Spleen (tissue), 11 donors: ENCODE measurements at regions not wholly inside any gene's neighbourhood (a gene's known extent, or its start where the extent isn't known, plus 50 kb on each side); places are given as distances from the start of the nearest gene placed in this dataset.

Experiments used
- DNase-seq: peaks from one replicate; pipeline ENCODE4 v3.0.0-alpha.2; 2020
- H3K27ac ChIP-seq, 8 donors: fragments of 200-600 bp; sonication (generic) in 7 of 8; 1 replicate in 4 of 8; 2 replicates in 4 of 8; pipeline versions ENCODE4 v1.5.0 to v1.8.0; 2016 to 2021; ENCODE audit warnings: inconsistent platforms in 4 of 8, mild to moderate bottlenecking in 4 of 8, moderate library complexity in 1 of 8
- H3K27me3 ChIP-seq, 7 donors: fragments of 200-600 bp; sonication (generic) in 6 of 7; replicated peaks in 1 of 7; 1 replicate in 4 of 7; 2 replicates in 3 of 7; pipeline versions ENCODE4 v1.5.0 to v1.8.0; 2016 to 2021; ENCODE audit warnings: inconsistent platforms in 3 of 7, mild to moderate bottlenecking in 1 of 7
- H3K36me3 ChIP-seq, 6 donors: fragments of 200-600 bp; sonication (generic) in 5 of 6; 1 replicate in 4 of 6; 2 replicates in 2 of 6; pipeline versions ENCODE4 v1.5.0 to v1.8.0; 2016 to 2021; ENCODE audit warnings: inconsistent platforms in 2 of 6
- H3K4me1 ChIP-seq, 6 donors: fragments of 200-600 bp; sonication (generic) in 5 of 6; 1 replicate in 3 of 6; 2 replicates in 3 of 6; pipeline versions ENCODE4 v1.5.0 to v1.8.0; 2016 to 2021; ENCODE audit warnings: inconsistent platforms in 3 of 6
- H3K4me3 ChIP-seq, 8 donors: fragments of 200-600 bp; sonication (generic) in 7 of 8; 1 replicate in 4 of 8; 2 replicates in 4 of 8; pipeline versions ENCODE4 v1.5.0 to v1.8.0; 2016 to 2021; ENCODE audit warnings: inconsistent platforms in 4 of 8, mild to moderate bottlenecking in 4 of 8, moderate library complexity in 2 of 8
- H3K9me3 ChIP-seq, 8 donors: fragments of 200-600 bp; sonication (generic) in 7 of 8; 1 replicate in 4 of 8; 2 replicates in 4 of 8; pipeline versions ENCODE4 v1.5.0 to v1.8.0; 2016 to 2021; ENCODE audit warnings: inconsistent platforms in 4 of 8
- POLR2A ChIP-seq, 3 donors: fragments of 450-650 bp; IDR thresholded peaks; one replicate each; pipeline ENCODE4 v1.5.1; 2017; ENCODE audit warnings: antibody characterized with exemption in 3 of 3, mild to moderate bottlenecking in 1 of 3
- POLR2AphosphoS5 ChIP-seq, 3 donors: sonication (generic); formaldehyde crosslinking; IDR thresholded peaks; one replicate each; pipeline ENCODE4 v1.5.1; 2017; ENCODE audit warnings: antibody characterized with exemption in 3 of 3
- WGBS, 5 donors: extraction: QIAGEN DNeasy Blood & Tissue Kit in 3 of 5; methylation state at CpG; one replicate each; pipeline versions ENCODE4 v1.1.5 to v1.1.7; 2013 to 2018; 5-methylcytosine and 5-hydroxymethylcytosine counted together
- intact Hi-C: fragments of 100-400 bp; cut with DNase I; formaldehyde crosslinking; loops from one replicate; pipeline ENCODE4 v1.15.0; 2023; ENCODE audit warnings: low total_unique reads
- TF ChIP-seq, protein P1 (sequence below), 11 experiments: fragments of 200-600 bp in 7 of 11; fragments of 450-650 bp in 4 of 11; sonication (generic) in 4 of 11; IDR thresholded peaks in 8 of 11; conservative IDR thresholded peaks in 3 of 11; 1 replicate in 7 of 11; 2 replicates in 4 of 11; pipeline versions ENCODE4 v1.4.0 to v1.8.0; 2016 to 2021; ENCODE audit warnings: antibody characterized with exemption in 11 of 11, inconsistent platforms in 4 of 11, mild to moderate bottlenecking in 1 of 11
- donor health status: healthy with polysubstance abuse.
- donor health status: DM: no; HTN: no; CAD: no; lungs with moderate emphysema.
- donor health status: DM: no; HTN: no; CAD: no.
- donor health status: Bipolar disorder and iron deficiency.
- donor health status: healthy.
- donor health status: DM: no; HTN: no; CAD: no.
- donor health status: DM: yes; HTN: yes; CAD: no.

- intact Hi-C loops: no loop called here
- Histone ChIP-seq H3K27ac (no peak overlapping the region), H3K4me3 (no peak overlapping the region), H3K27me3 (no peaks in the 10 kb centered on the region), H3K36me3 (no peaks in the 10 kb centered on the region), H3K9me3 (peaks cover 0 to 23% (median 0%) of the 10 kb centered on the region in 8 donors), H3K4me1 (no peaks in the 10 kb centered on the region)
- WGBS, 5 donors: 86 to 92% (median 90%) methylated on average over 8 to 11 of the region's 11 CpGs
- TF ChIP-seq POLR2A (IDR thresholded peaks at IDR 0.05) (no peak), POLR2AphosphoS5 (IDR thresholded peaks at IDR 0.05) (no peak)
- TF ChIP-seq, protein P1, sequence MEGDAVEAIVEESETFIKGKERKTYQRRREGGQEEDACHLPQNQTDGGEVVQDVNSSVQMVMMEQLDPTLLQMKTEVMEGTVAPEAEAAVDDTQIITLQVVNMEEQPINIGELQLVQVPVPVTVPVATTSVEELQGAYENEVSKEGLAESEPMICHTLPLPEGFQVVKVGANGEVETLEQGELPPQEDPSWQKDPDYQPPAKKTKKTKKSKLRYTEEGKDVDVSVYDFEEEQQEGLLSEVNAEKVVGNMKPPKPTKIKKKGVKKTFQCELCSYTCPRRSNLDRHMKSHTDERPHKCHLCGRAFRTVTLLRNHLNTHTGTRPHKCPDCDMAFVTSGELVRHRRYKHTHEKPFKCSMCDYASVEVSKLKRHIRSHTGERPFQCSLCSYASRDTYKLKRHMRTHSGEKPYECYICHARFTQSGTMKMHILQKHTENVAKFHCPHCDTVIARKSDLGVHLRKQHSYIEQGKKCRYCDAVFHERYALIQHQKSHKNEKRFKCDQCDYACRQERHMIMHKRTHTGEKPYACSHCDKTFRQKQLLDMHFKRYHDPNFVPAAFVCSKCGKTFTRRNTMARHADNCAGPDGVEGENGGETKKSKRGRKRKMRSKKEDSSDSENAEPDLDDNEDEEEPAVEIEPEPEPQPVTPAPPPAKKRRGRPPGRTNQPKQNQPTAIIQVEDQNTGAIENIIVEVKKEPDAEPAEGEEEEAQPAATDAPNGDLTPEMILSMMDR (IDR thresholded peaks at IDR 0.05 in 8 of 11, conservative IDR thresholded peaks at IDR 0.05 in 3 of 11): no peak
- DNase-seq: peak; percentile 42
Observed at GRCh38 chr6:62492192-62492822, 206.3 kb upstream of the KHDRBS2 start.

GRCh38 chr6:62480544-62480943 is 194.5 kb upstream of the KHDRBS2 start:
- WGBS, 5 donors: 84 to 90% (median 84%) methylated on average over 1 of the region's 1 CpG
- Histone ChIP-seq H3K4me1 (no peaks in the 10 kb centered on the region), H3K4me3 (no peak overlapping the region), H3K27me3 (no peaks in the 10 kb centered on the region), H3K36me3 (no peaks in the 10 kb centered on the region), H3K9me3 (no peaks in the 10 kb centered on the region), H3K27ac (no peak overlapping the region)
- TF ChIP-seq POLR2A (IDR thresholded peaks at IDR 0.05) (no peak), POLR2AphosphoS5 (IDR thresholded peaks at IDR 0.05) (no peak)
- TF ChIP-seq, protein P1 (IDR thresholded peaks at IDR 0.05 in 8 of 11, conservative IDR thresholded peaks at IDR 0.05 in 3 of 11): no peak
- DNase-seq: no peak
- intact Hi-C loops: no loop called here

- 69 to 90% (median 79%) methylated on average over 4 of the region's 4 CpGs for WGBS, 5 donors
- DNase-seq: no peak
- no peaks in the 10 kb centered on the region for H3K4me1 ChIP-seq
- H3K27me3 ChIP-seq: no peaks in the 10 kb centered on the region
- intact Hi-C loops: no loop called here
- H3K9me3 ChIP-seq: peaks cover 0 to 2% (median 0%) of the 10 kb centered on the region in 8 donors
- no peaks in the 10 kb centered on the region for H3K36me3 ChIP-seq
- H3K27ac ChIP-seq: no peak overlapping the region
- TF ChIP-seq POLR2A (IDR thresholded peaks at IDR 0.05): no peak
- TF ChIP-seq, protein P1 (IDR thresholded peaks at IDR 0.05 in 8 of 11, conservative IDR thresholded peaks at IDR 0.05 in 3 of 11): no peak
- no peak overlapping the region for H3K4me3 ChIP-seq
Observed at GRCh38 chr6:62479697-62480220, 193.7 kb upstream of the KHDRBS2 start.

DNA sequence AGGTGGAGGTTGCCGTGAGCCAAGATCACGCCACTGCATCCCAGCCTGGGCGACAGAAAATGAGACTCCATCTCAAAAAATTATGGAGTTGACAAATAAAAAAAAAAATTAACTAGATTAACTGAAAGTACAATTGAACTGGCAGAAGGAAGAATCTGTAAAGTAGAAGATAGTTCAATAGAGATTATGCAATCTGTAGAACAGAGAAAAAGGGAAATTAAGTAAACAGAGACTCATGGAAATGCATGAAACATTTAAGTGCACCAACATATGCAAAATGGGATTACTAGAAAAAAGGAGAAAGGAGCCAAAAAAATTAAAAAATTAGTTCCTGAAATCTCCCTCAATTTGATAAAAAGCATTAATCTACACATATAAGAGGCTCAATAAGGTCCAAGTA is 188.8 kb upstream of the KHDRBS2 start:
- no peaks in the 10 kb centered on the region for H3K4me1 ChIP-seq
- H3K27ac ChIP-seq: no peak overlapping the region
- no peaks in the 10 kb centered on the region for H3K36me3 ChIP-seq
- no peaks in the 10 kb centered on the region for H3K27me3 ChIP-seq
- WGBS, 5 donors: 84 to 91% (median 87%) methylated on average over 3 of the region's 3 CpGs
- intact Hi-C loops: no loop called here
- no peak for TF ChIP-seq POLR2AphosphoS5 (IDR thresholded peaks at IDR 0.05)
- TF ChIP-seq POLR2A (IDR thresholded peaks at IDR 0.05): no peak
- TF ChIP-seq, protein P1 (IDR thresholded peaks at IDR 0.05 in 8 of 11, conservative IDR thresholded peaks at IDR 0.05 in 3 of 11): no peak
- H3K9me3 ChIP-seq: peaks cover 0 to 5% (median 0%) of the 10 kb centered on the region in 8 donors
- no peak overlapping the region for H3K4me3 ChIP-seq
- no peak for DNase-seq
